ENCODE measurements at regions not wholly inside any gene's neighbourhood (a gene's known extent, or its start where the extent isn't known, plus 50 kb on each side); places are given as distances from the start of the nearest gene placed in this dataset.

DNA sequence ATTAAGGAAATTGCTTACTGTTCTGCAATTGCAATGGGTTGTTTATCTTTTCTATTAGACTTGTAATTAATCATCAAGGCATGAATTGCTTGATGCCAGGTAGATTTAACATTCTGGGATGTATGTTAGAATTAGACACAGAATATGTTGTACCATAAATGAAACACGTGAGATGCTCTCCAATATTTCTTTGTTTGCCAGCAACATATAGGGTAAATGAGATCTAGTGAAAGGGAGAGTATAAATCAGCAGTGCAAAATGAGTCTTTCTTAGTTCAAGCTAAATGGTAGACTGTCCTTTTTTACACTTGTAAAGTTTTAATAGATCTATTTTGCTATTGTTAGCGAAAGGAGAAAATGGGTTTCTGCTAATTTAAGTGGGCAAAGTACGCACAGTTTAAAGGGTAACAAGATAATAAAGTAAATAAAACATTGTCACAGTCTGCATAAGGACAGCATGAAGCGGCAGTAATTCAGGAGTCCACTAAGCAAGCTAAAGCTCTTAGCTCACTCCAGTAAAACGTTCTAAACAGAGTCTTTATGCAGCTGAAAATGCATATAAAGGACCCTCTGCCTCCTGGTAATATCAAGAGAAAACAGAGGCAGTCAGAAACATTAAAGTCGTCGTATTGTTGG, 1137.1 kb downstream of the OLFM4 start:
- no peak for TF ChIP-seq CTCF (conservative IDR thresholded peaks at IDR 0.05; ENCODE audit: low read depth, low read length)
- no peak for TF ChIP-seq EZH2 (IDR thresholded peaks at IDR 0.05; ENCODE audit: borderline replicate concordance, low read depth, low read length, poor library complexity, severe bottlenecking)
